Spleen (tissue), 11 donors: ENCODE measurements at regions not wholly inside any gene's neighbourhood (a gene's known extent, or its start where the extent isn't known, plus 50 kb on each side); places are given as distances from the start of the nearest gene placed in this dataset.

Experiments used
- DNase-seq: peaks from one replicate; pipeline ENCODE4 v3.0.0-alpha.2; 2020
- H3K27ac ChIP-seq, 8 donors: fragments of 200-600 bp; sonication (generic) in 7 of 8; 1 replicate in 4 of 8; 2 replicates in 4 of 8; pipeline versions ENCODE4 v1.5.0 to v1.8.0; 2016 to 2021; ENCODE audit warnings: inconsistent platforms in 4 of 8, mild to moderate bottlenecking in 4 of 8, moderate library complexity in 1 of 8
- H3K27me3 ChIP-seq, 7 donors: fragments of 200-600 bp; sonication (generic) in 6 of 7; replicated peaks in 1 of 7; 1 replicate in 4 of 7; 2 replicates in 3 of 7; pipeline versions ENCODE4 v1.5.0 to v1.8.0; 2016 to 2021; ENCODE audit warnings: inconsistent platforms in 3 of 7, mild to moderate bottlenecking in 1 of 7
- H3K36me3 ChIP-seq, 6 donors: fragments of 200-600 bp; sonication (generic) in 5 of 6; 1 replicate in 4 of 6; 2 replicates in 2 of 6; pipeline versions ENCODE4 v1.5.0 to v1.8.0; 2016 to 2021; ENCODE audit warnings: inconsistent platforms in 2 of 6
- H3K4me1 ChIP-seq, 6 donors: fragments of 200-600 bp; sonication (generic) in 5 of 6; 1 replicate in 3 of 6; 2 replicates in 3 of 6; pipeline versions ENCODE4 v1.5.0 to v1.8.0; 2016 to 2021; ENCODE audit warnings: inconsistent platforms in 3 of 6
- H3K4me3 ChIP-seq, 8 donors: fragments of 200-600 bp; sonication (generic) in 7 of 8; 1 replicate in 4 of 8; 2 replicates in 4 of 8; pipeline versions ENCODE4 v1.5.0 to v1.8.0; 2016 to 2021; ENCODE audit warnings: inconsistent platforms in 4 of 8, mild to moderate bottlenecking in 4 of 8, moderate library complexity in 2 of 8
- H3K9me3 ChIP-seq, 8 donors: fragments of 200-600 bp; sonication (generic) in 7 of 8; 1 replicate in 4 of 8; 2 replicates in 4 of 8; pipeline versions ENCODE4 v1.5.0 to v1.8.0; 2016 to 2021; ENCODE audit warnings: inconsistent platforms in 4 of 8
- POLR2A ChIP-seq, 3 donors: fragments of 450-650 bp; IDR thresholded peaks; one replicate each; pipeline ENCODE4 v1.5.1; 2017; ENCODE audit warnings: antibody characterized with exemption in 3 of 3, mild to moderate bottlenecking in 1 of 3
- POLR2AphosphoS5 ChIP-seq, 3 donors: sonication (generic); formaldehyde crosslinking; IDR thresholded peaks; one replicate each; pipeline ENCODE4 v1.5.1; 2017; ENCODE audit warnings: antibody characterized with exemption in 3 of 3
- WGBS, 5 donors: extraction: QIAGEN DNeasy Blood & Tissue Kit in 3 of 5; methylation state at CpG; one replicate each; pipeline versions ENCODE4 v1.1.5 to v1.1.7; 2013 to 2018; 5-methylcytosine and 5-hydroxymethylcytosine counted together
- intact Hi-C: fragments of 100-400 bp; cut with DNase I; formaldehyde crosslinking; loops from one replicate; pipeline ENCODE4 v1.15.0; 2023; ENCODE audit warnings: low total_unique reads
- TF ChIP-seq, protein P1 (sequence below), 11 experiments: fragments of 200-600 bp in 7 of 11; fragments of 450-650 bp in 4 of 11; sonication (generic) in 4 of 11; IDR thresholded peaks in 8 of 11; conservative IDR thresholded peaks in 3 of 11; 1 replicate in 7 of 11; 2 replicates in 4 of 11; pipeline versions ENCODE4 v1.4.0 to v1.8.0; 2016 to 2021; ENCODE audit warnings: antibody characterized with exemption in 11 of 11, inconsistent platforms in 4 of 11, mild to moderate bottlenecking in 1 of 11
- donor health status: healthy with polysubstance abuse.
- donor health status: DM: no; HTN: no; CAD: no; lungs with moderate emphysema.
- donor health status: DM: no; HTN: no; CAD: no.
- donor health status: Bipolar disorder and iron deficiency.
- donor health status: healthy.
- donor health status: DM: no; HTN: no; CAD: no.
- donor health status: DM: yes; HTN: yes; CAD: no.

DNA sequence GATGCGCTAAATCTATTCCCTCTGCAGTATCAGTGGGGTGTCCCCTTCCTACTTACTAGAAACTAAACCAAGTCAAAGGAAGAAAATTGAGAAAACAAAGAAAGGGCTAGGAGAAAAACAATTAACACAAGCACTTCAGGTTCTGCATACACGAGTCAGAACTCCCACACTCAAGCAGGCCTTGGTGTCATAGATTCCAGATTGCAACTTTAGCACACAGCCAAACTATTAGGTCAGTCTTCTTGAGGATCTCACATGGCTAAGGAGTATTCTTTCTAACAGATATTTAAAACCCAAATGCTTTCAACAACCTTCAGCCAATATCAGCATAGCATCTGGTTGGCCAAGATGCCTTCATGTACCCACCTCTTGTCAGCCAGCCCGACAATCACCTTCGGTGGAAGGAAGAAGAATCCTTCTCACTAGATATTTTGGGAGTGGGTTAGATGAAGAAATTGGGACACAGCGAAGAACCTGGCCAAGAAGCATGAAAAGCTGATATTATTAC, 340.0 kb downstream of the VPS13C start:
- Histone ChIP-seq H3K4me3 (no peak overlapping the region), H3K4me1 (no peaks in the 10 kb centered on the region), H3K36me3 (no peaks in the 10 kb centered on the region), H3K9me3 (no peaks in the 10 kb centered on the region), H3K27ac (no peak overlapping the region), H3K27me3 (peaks cover 0 to 4% (median 0%) of the 10 kb centered on the region in 7 donors)
- intact Hi-C loops = no loop called here
- TF ChIP-seq, protein P1, sequence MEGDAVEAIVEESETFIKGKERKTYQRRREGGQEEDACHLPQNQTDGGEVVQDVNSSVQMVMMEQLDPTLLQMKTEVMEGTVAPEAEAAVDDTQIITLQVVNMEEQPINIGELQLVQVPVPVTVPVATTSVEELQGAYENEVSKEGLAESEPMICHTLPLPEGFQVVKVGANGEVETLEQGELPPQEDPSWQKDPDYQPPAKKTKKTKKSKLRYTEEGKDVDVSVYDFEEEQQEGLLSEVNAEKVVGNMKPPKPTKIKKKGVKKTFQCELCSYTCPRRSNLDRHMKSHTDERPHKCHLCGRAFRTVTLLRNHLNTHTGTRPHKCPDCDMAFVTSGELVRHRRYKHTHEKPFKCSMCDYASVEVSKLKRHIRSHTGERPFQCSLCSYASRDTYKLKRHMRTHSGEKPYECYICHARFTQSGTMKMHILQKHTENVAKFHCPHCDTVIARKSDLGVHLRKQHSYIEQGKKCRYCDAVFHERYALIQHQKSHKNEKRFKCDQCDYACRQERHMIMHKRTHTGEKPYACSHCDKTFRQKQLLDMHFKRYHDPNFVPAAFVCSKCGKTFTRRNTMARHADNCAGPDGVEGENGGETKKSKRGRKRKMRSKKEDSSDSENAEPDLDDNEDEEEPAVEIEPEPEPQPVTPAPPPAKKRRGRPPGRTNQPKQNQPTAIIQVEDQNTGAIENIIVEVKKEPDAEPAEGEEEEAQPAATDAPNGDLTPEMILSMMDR (IDR thresholded peaks at IDR 0.05 in 8 of 11, conservative IDR thresholded peaks at IDR 0.05 in 3 of 11) = no peak
- DNase-seq = no peak
- 82 to 89% (median 85%) methylated on average over 5 of the region's 5 CpGs for WGBS, 5 donors

DNA sequence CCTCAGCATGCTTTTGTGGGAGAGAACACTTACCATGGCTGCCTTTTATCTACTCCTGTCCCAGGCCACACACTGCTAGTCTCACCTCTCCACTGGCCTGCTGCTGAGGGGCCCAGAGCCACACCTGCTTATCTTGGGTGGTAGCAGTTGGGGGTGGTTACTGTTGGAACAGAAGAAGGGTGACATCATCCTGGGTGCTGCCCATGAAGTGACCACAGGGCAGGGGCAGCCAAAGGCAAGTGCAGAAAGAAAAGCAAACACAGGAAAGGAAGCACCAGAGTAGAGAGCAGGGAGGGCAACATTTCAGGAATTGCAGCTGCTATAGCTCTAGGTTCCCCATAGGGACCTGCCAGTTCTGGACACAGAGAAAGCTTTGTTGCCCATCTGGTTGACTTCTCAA, 345.2 kb downstream of the VPS13C start:
- no peak overlapping the region for H3K4me3 ChIP-seq
- no peak overlapping the region for H3K27ac ChIP-seq
- H3K9me3 ChIP-seq = no peaks in the 10 kb centered on the region
- no peak for DNase-seq
- H3K4me1 ChIP-seq = no peaks in the 10 kb centered on the region
- intact Hi-C loops = no loop called here
- H3K27me3 ChIP-seq = peaks cover 0 to 4% (median 0%) of the 10 kb centered on the region in 7 donors
- H3K36me3 ChIP-seq = no peaks in the 10 kb centered on the region
- no peak for TF ChIP-seq POLR2AphosphoS5 (IDR thresholded peaks at IDR 0.05)
- no peak for TF ChIP-seq POLR2A (IDR thresholded peaks at IDR 0.05)
- TF ChIP-seq, protein P1 (IDR thresholded peaks at IDR 0.05 in 8 of 11, conservative IDR thresholded peaks at IDR 0.05 in 3 of 11) = no peak

DNA sequence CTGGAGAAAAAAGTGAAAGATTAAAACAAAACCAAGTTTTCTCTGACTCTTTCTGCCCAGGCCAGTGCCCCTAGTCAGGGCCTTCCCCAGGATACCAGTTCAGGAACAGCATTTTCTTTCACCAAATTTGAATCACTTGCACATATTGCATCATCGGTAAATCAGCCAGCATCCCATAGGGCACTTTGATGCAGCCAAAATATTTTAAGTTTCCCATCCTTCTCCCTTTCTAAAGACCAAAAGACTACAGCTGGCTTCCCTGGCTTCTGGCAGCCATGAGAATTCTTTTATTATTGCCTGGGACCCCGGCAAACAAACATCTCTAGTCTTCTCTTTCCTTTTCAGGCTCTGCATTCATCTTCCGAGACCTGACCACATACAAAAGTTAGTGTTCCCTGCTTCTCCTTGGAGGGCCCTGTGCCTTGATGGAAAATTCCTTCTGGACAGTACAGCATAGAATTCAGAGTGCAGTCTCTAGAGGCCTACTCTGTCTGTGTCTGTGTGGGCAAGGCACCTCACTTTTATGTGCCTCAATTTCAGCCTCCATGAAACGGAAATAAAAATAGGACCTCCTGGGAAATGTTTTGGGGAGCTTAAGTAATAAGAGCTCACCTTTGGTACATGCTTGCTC, 348.0 kb downstream of the VPS13C start:
- intact Hi-C loops = no loop called here
- DNase-seq = no peak
- Histone ChIP-seq H3K36me3 (no peaks in the 10 kb centered on the region), H3K27me3 (peaks cover 0 to 4% (median 0%) of the 10 kb centered on the region in 7 donors), H3K27ac (no peak overlapping the region), H3K4me1 (no peaks in the 10 kb centered on the region), H3K9me3 (no peaks in the 10 kb centered on the region), H3K4me3 (no peak overlapping the region)
- TF ChIP-seq, protein P1 (IDR thresholded peaks at IDR 0.05 in 8 of 11, conservative IDR thresholded peaks at IDR 0.05 in 3 of 11) = no peak
- no peak for TF ChIP-seq POLR2A (IDR thresholded peaks at IDR 0.05)
- 82 to 90% (median 90%) methylated on average over 4 of the region's 4 CpGs for WGBS, 5 donors

DNA sequence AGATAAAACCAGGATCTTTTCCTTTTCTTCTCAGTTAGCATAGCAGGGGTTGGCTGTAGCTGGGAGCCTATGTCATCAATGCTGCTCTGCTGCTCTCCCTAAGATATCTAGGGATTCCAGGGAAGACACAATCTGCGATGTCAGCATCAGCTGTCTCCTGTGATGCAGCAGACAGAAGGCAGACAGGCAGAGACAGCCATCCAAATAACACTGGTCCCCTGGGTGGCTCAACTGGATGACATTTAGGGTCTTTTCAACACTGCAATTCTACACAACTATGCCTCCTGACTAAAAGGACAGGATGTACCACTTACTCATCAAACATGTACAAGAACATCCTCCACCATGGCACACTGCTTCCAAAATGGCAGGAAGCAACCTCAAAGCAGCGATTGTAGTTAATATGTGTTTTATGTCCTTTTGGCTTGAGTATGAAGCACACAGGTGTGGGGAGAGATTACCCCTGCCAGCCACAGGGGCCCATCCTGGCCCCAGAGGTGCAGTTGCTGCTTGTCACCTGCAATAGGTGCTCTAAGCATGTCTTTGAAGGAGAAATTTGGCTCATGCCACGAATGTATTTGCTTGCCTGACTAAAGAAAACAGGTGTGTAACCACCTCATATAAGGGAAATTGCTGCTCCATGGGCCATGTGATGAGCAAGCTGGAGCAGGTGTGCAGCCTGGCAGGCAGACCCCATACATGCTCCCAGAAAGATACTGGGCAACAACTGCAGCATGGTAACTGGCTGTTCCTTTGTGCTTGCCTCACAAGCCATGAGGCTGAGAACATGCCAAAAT, 357.8 kb downstream of the VPS13C start:
- no peak overlapping the region for H3K27ac ChIP-seq
- H3K4me3 ChIP-seq = no peak overlapping the region
- 74 to 81% (median 76%) methylated on average over 3 of the region's 3 CpGs for WGBS, 5 donors
- no peak for DNase-seq
- no peaks in the 10 kb centered on the region for H3K4me1 ChIP-seq
- H3K36me3 ChIP-seq = no peaks in the 10 kb centered on the region
- H3K27me3 ChIP-seq = peaks cover 0 to 9% (median 0%) of the 10 kb centered on the region in 7 donors
- H3K9me3 ChIP-seq = peaks cover 0 to 7% (median 0%) of the 10 kb centered on the region in 8 donors
- intact Hi-C loops = no loop called here
- no peak for TF ChIP-seq POLR2AphosphoS5 (IDR thresholded peaks at IDR 0.05)
- TF ChIP-seq POLR2A (IDR thresholded peaks at IDR 0.05) = no peak
- TF ChIP-seq, protein P1 (IDR thresholded peaks at IDR 0.05 in 8 of 11, conservative IDR thresholded peaks at IDR 0.05 in 3 of 11) = no peak
